ENCODE measurements at regions not wholly inside any gene's neighbourhood (a gene's known extent, or its start where the extent isn't known, plus 50 kb on each side); places are given as distances from the start of the nearest gene placed in this dataset.

- Mint-ChIP-seq H3K27ac (peak overlapping the region; percentile 9 to 65 (median 26)), H3K9me3 (no peaks in the 10 kb centered on the region), H3K4me1 (peaks cover 42 to 86% (median 65%) of the 10 kb centered on the region in 4 donors), H3K36me3 (peaks cover 34% of the 10 kb centered on the region), H3K27me3 (no peaks in the 10 kb centered on the region), H3K4me3 (peak overlapping the region in 2 of 4 donors; percentile 1 to 88)
- DNase-seq: no peak
- Histone ChIP-seq H3K27ac (ENCODE audit: insufficient read depth, low read length, poor library complexity, severe bottlenecking) (no peak overlapping the region), H3K9me3 (ENCODE audit: control insufficient read depth in 2 of 2, low read length in 2 of 2) (no peaks in the 10 kb centered on the region), H3K4me1 (ENCODE audit: control insufficient read depth, insufficient read depth, low read length, poor library complexity, severe bottlenecking) (peaks cover 14% of the 10 kb centered on the region), H3K4me3 (ENCODE audit: low read depth, low read length) (no peak overlapping the region), H3K36me3 (ENCODE audit: control insufficient read depth, insufficient read depth, low read length) (peaks cover 21% of the 10 kb centered on the region), H3K27me3 (ENCODE audit: control insufficient read depth, insufficient read depth, low read length) (no peaks in the 10 kb centered on the region)
- peak in 1 of 2 donors; percentile 43 for ATAC-seq (ENCODE audit: low read depth in 2 of 2)
Observed at GRCh38 chr6:11343963-11344723, 111.7 kb upstream of the NEDD9 start.

- DNase-seq (no peak), ATAC-seq (ENCODE audit: low read depth in 2 of 2) (no peak)
- H3K9me3 ChIP-seq (ENCODE audit: control insufficient read depth in 2 of 2, low read length in 2 of 2): no peaks in the 10 kb centered on the region
- no peak overlapping the region for H3K4me3 ChIP-seq (ENCODE audit: low read depth, low read length)
- no peaks in the 10 kb centered on the region for H3K9me3 Mint-ChIP-seq
- H3K27me3 ChIP-seq (ENCODE audit: control insufficient read depth, insufficient read depth, low read length): no peaks in the 10 kb centered on the region
- H3K4me1 Mint-ChIP-seq: peaks cover 28 to 65% (median 46%) of the 10 kb centered on the region in 4 donors
- H3K4me3 Mint-ChIP-seq: peak overlapping the region in 1 of 4 donors; percentile 35
- H3K27me3 Mint-ChIP-seq: no peaks in the 10 kb centered on the region
- H3K36me3 ChIP-seq (ENCODE audit: control insufficient read depth, insufficient read depth, low read length): peaks cover 27% of the 10 kb centered on the region
- H3K27ac ChIP-seq (ENCODE audit: insufficient read depth, low read length, poor library complexity, severe bottlenecking): no peak overlapping the region
- H3K27ac Mint-ChIP-seq: peak overlapping the region in 1 of 3 donors; percentile 37
- peaks cover 41% of the 10 kb centered on the region for H3K36me3 Mint-ChIP-seq
- H3K4me1 ChIP-seq (ENCODE audit: control insufficient read depth, insufficient read depth, low read length, poor library complexity, severe bottlenecking): peaks cover 14% of the 10 kb centered on the region
Observed at GRCh38 chr6:11341867-11342266, 109.4 kb upstream of the NEDD9 start.

GRCh38 chr6:11341303-11341702 is 108.8 kb upstream of the NEDD9 start:
- peaks cover 10% of the 10 kb centered on the region for H3K4me1 ChIP-seq (ENCODE audit: control insufficient read depth, insufficient read depth, low read length, poor library complexity, severe bottlenecking)
- peaks cover 41% of the 10 kb centered on the region for H3K36me3 Mint-ChIP-seq
- H3K27me3 ChIP-seq (ENCODE audit: control insufficient read depth, insufficient read depth, low read length): no peaks in the 10 kb centered on the region
- H3K9me3 Mint-ChIP-seq: no peaks in the 10 kb centered on the region
- ATAC-seq (ENCODE audit: low read depth in 2 of 2) (no peak), DNase-seq (no peak)
- no peaks in the 10 kb centered on the region for H3K9me3 ChIP-seq (ENCODE audit: control insufficient read depth in 2 of 2, low read length in 2 of 2)
- H3K4me3 ChIP-seq (ENCODE audit: low read depth, low read length): no peak overlapping the region
- no peak overlapping the region for H3K27ac Mint-ChIP-seq
- peaks cover 28 to 60% (median 43%) of the 10 kb centered on the region in 4 donors for H3K4me1 Mint-ChIP-seq
- no peak overlapping the region for H3K27ac ChIP-seq (ENCODE audit: insufficient read depth, low read length, poor library complexity, severe bottlenecking)
- peaks cover 27% of the 10 kb centered on the region for H3K36me3 ChIP-seq (ENCODE audit: control insufficient read depth, insufficient read depth, low read length)
- H3K27me3 Mint-ChIP-seq: no peaks in the 10 kb centered on the region
- H3K4me3 Mint-ChIP-seq: no peak overlapping the region

- no peaks in the 10 kb centered on the region for H3K9me3 ChIP-seq (ENCODE audit: control insufficient read depth in 2 of 2, low read length in 2 of 2)
- DNase-seq: no peak
- Mint-ChIP-seq H3K27ac (peak overlapping the region in 1 of 3 donors; percentile 52), H3K4me1 (peaks cover 23 to 40% (median 33%) of the 10 kb centered on the region in 4 donors), H3K9me3 (no peaks in the 10 kb centered on the region), H3K4me3 (no peak overlapping the region), H3K27me3 (no peaks in the 10 kb centered on the region), H3K36me3 (peaks cover 38% of the 10 kb centered on the region)
- H3K27me3 ChIP-seq (ENCODE audit: control insufficient read depth, insufficient read depth, low read length): no peaks in the 10 kb centered on the region
- H3K4me3 ChIP-seq (ENCODE audit: low read depth, low read length): no peak overlapping the region
- ATAC-seq (ENCODE audit: low read depth in 2 of 2): no peak
- no peak overlapping the region for H3K27ac ChIP-seq (ENCODE audit: insufficient read depth, low read length, poor library complexity, severe bottlenecking)
- peaks cover 10% of the 10 kb centered on the region for H3K4me1 ChIP-seq (ENCODE audit: control insufficient read depth, insufficient read depth, low read length, poor library complexity, severe bottlenecking)
- peaks cover 25% of the 10 kb centered on the region for H3K36me3 ChIP-seq (ENCODE audit: control insufficient read depth, insufficient read depth, low read length)
Observed at GRCh38 chr6:11339380-11339779, 106.9 kb upstream of the NEDD9 start.

- DNase-seq (no peak), ATAC-seq (ENCODE audit: low read depth in 2 of 2) (no peak)
- H3K36me3 ChIP-seq (ENCODE audit: control insufficient read depth, insufficient read depth, low read length): peaks cover 25% of the 10 kb centered on the region
- no peaks in the 10 kb centered on the region for H3K4me1 ChIP-seq (ENCODE audit: control insufficient read depth, insufficient read depth, low read length, poor library complexity, severe bottlenecking)
- no peak overlapping the region for H3K4me3 ChIP-seq (ENCODE audit: low read depth, low read length)
- no peaks in the 10 kb centered on the region for H3K9me3 ChIP-seq (ENCODE audit: control insufficient read depth in 2 of 2, low read length in 2 of 2)
- Mint-ChIP-seq H3K36me3 (peaks cover 47% of the 10 kb centered on the region), H3K27me3 (no peaks in the 10 kb centered on the region), H3K4me3 (no peak overlapping the region), H3K27ac (peak overlapping the region in 1 of 3 donors; percentile 49), H3K4me1 (peaks cover 26 to 36% (median 28%) of the 10 kb centered on the region in 4 donors), H3K9me3 (no peaks in the 10 kb centered on the region)
- H3K27ac ChIP-seq (ENCODE audit: insufficient read depth, low read length, poor library complexity, severe bottlenecking): no peak overlapping the region
- no peaks in the 10 kb centered on the region for H3K27me3 ChIP-seq (ENCODE audit: control insufficient read depth, insufficient read depth, low read length)
Observed at GRCh38 chr6:11337306-11337705, 104.8 kb upstream of the NEDD9 start.

- H3K9me3 ChIP-seq (ENCODE audit: control insufficient read depth in 2 of 2, low read length in 2 of 2): no peaks in the 10 kb centered on the region
- H3K4me3 Mint-ChIP-seq: no peak overlapping the region
- peaks cover 28 to 42% (median 38%) of the 10 kb centered on the region in 4 donors for H3K4me1 Mint-ChIP-seq
- no peak for ATAC-seq (ENCODE audit: low read depth in 2 of 2)
- H3K4me3 ChIP-seq (ENCODE audit: low read depth, low read length): no peak overlapping the region
- H3K36me3 ChIP-seq (ENCODE audit: control insufficient read depth, insufficient read depth, low read length): peaks cover 20% of the 10 kb centered on the region
- peak overlapping the region in 2 of 3 donors; percentile 61 to 85 for H3K27ac Mint-ChIP-seq
- peaks cover 43% of the 10 kb centered on the region for H3K36me3 Mint-ChIP-seq
- no peaks in the 10 kb centered on the region for H3K9me3 Mint-ChIP-seq
- H3K27me3 ChIP-seq (ENCODE audit: control insufficient read depth, insufficient read depth, low read length): no peaks in the 10 kb centered on the region
- H3K27ac ChIP-seq (ENCODE audit: insufficient read depth, low read length, poor library complexity, severe bottlenecking): no peak overlapping the region
- DNase-seq: no peak
- H3K27me3 Mint-ChIP-seq: no peaks in the 10 kb centered on the region
- H3K4me1 ChIP-seq (ENCODE audit: control insufficient read depth, insufficient read depth, low read length, poor library complexity, severe bottlenecking): peaks cover 9% of the 10 kb centered on the region
Observed at GRCh38 chr6:11335826-11336225, 103.4 kb upstream of the NEDD9 start.

- Histone ChIP-seq H3K27ac (ENCODE audit: insufficient read depth, low read length, poor library complexity, severe bottlenecking) (no peak overlapping the region), H3K9me3 (ENCODE audit: control insufficient read depth in 2 of 2, low read length in 2 of 2) (no peaks in the 10 kb centered on the region), H3K27me3 (ENCODE audit: control insufficient read depth, insufficient read depth, low read length) (no peaks in the 10 kb centered on the region), H3K36me3 (ENCODE audit: control insufficient read depth, insufficient read depth, low read length) (peaks cover 10% of the 10 kb centered on the region), H3K4me3 (ENCODE audit: low read depth, low read length) (no peak overlapping the region), H3K4me1 (ENCODE audit: control insufficient read depth, insufficient read depth, low read length, poor library complexity, severe bottlenecking) (peaks cover 22% of the 10 kb centered on the region)
- Mint-ChIP-seq H3K27me3 (no peaks in the 10 kb centered on the region), H3K4me3 (no peak overlapping the region), H3K27ac (peak overlapping the region; percentile 61 to 67 (median 65)), H3K9me3 (no peaks in the 10 kb centered on the region), H3K4me1 (peaks cover 32 to 60% (median 44%) of the 10 kb centered on the region in 4 donors), H3K36me3 (peaks cover 36% of the 10 kb centered on the region)
- ATAC-seq (ENCODE audit: low read depth in 2 of 2) (peak in 1 of 2 donors; percentile 22), DNase-seq (no peak)
Observed at GRCh38 chr6:11333132-11333849, 100.8 kb upstream of the NEDD9 start.

Data from CD4-positive, CD25-positive, alpha-beta regulatory T cell (primary cell).